ENCODE measurements at regions not wholly inside any gene's neighbourhood (a gene's known extent, or its start where the extent isn't known, plus 50 kb on each side); places are given as distances from the start of the nearest gene placed in this dataset.

DNA sequence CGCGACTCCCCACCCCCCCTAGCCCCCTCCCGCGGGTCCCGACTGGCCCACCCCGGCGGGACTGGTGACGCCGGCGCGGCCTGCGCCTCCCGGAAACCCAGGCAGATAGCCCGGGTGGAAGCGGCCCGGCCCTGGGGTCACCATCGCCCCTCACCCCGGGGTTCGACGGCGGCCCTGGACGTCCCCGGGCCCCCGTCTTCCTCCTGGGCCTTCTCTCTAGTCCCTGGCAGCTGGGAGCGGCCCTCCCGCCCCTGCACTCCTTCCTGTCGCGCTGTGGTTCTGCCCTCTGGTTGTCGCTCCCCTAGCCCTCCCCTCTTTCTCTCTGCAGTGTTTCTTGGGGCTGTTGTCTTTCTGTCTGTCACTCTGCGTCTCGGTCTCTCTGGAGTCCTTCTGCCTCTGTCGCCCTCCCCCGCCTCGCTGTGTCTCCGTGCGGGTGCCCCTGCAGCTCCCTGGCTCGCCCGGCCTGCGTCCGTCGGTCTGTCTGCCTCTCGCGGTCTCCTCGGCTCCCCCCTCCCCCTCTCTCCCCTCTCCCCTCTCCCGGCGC, 90.5 kb upstream of the PAX2 start:
- H3K27ac ChIP-seq: no peak overlapping the region
- H3K4me3 ChIP-seq: peak overlapping the region in 3 of 4 donors; percentile 9 to 46 (median 28)
- no peaks in the 10 kb centered on the region for H3K36me3 ChIP-seq
- no peak for TF ChIP-seq CTCF (IDR thresholded peaks at IDR 0.05)
- TF ChIP-seq EP300 (IDR thresholded peaks at IDR 0.05): no peak
- TF ChIP-seq POLR2AphosphoS5 (IDR thresholded peaks at IDR 0.05): no peak
- no peak for TF ChIP-seq POLR2A (IDR thresholded peaks at IDR 0.05)
- peaks cover 0 to 9% (median 3%) of the 10 kb centered on the region in 4 donors for H3K9me3 ChIP-seq
- WGBS, 5 donors: 1 to 3% (median 2%) methylated on average over 27 to 46 of the region's 46 CpGs
- peaks cover 18 to 41% (median 30%) of the 10 kb centered on the region in 4 donors for H3K4me1 ChIP-seq
- intact Hi-C loops (cut with DNase I; ENCODE audit: low total_unique reads): no loop called here
- H3K27me3 ChIP-seq: peaks cover 31 to 98% (median 81%) of the 10 kb centered on the region in 3 donors
- DNase-seq: no peak

DNA sequence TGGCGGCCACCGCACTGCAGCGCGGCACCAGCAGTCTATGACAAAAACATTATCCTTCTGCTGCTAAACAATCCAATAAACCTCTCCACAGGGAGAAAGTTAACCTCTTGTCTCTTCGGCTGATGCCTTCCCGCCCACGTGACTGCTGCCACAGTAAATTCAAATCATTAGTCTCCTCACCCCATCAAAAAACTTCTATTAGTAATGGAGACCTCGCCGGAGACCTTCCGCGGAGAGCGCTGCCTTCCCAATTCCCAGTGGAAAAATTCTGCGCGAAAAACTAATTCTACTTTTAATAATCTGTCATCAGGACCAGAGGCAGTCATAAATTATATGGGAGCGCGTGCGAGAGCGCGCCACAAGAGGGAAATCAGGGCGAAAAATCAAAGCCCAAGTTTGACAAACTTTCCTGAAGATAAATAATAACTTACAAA, 90.0 kb upstream of the PAX2 start:
- WGBS, 5 donors: 3 to 6% (median 4%) methylated on average over 20 of the region's 20 CpGs
- Histone ChIP-seq H3K36me3 (no peaks in the 10 kb centered on the region), H3K27me3 (peaks cover 35 to 98% (median 84%) of the 10 kb centered on the region in 3 donors), H3K4me1 (peaks cover 18 to 41% (median 30%) of the 10 kb centered on the region in 4 donors), H3K9me3 (peaks cover 0 to 9% (median 3%) of the 10 kb centered on the region in 4 donors), H3K4me3 (peak overlapping the region in 3 of 4 donors; percentile 9 to 46 (median 28)), H3K27ac (no peak overlapping the region)
- no peak for DNase-seq
- intact Hi-C loops (cut with DNase I; ENCODE audit: low total_unique reads): no loop called here
- TF ChIP-seq POLR2A (IDR thresholded peaks at IDR 0.05) (no peak), EP300 (IDR thresholded peaks at IDR 0.05) (no peak), CTCF (IDR thresholded peaks at IDR 0.05) (no peak), POLR2AphosphoS5 (IDR thresholded peaks at IDR 0.05) (no peak)

DNA sequence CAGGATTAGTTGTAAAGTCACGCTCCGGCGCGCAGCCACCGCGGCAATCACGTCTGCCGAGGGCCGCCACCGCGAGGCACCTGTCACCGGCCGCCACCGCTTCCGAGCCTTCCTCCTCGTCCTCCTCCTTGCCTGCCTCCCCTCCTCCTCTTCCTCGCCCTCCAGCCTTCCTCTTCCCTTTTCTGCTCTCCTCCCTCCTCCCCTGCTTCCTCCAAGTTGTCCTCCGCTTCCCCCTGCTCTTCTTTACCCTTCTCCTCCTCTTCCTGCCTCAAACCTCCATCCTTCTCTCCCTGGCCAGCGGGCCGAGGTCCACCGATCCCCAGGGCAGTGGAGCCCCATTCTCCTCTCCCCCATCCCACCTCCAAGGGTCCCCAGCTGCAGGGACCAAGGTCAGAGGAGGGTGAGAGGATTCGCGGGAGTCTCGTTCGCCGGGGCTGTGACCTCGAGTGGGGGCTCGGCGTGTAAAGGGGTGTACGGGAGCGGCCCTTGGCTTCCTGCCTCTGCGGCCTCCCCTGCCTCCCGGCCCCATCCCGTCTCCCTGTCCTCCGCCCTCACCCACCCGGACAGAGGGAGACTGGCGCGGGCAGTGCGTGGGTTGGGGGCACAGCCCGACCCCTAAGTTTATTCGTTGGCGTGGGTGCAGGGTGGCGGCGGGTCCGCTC, 89.5 kb upstream of the PAX2 start:
- Histone ChIP-seq H3K27me3 (peaks cover 35 to 98% (median 88%) of the 10 kb centered on the region in 3 donors), H3K4me3 (peak overlapping the region in 1 of 4 donors; percentile 23), H3K27ac (no peak overlapping the region), H3K4me1 (peaks cover 18 to 41% (median 30%) of the 10 kb centered on the region in 4 donors), H3K9me3 (peaks cover 0 to 9% (median 3%) of the 10 kb centered on the region in 4 donors), H3K36me3 (no peaks in the 10 kb centered on the region)
- TF ChIP-seq CTCF (IDR thresholded peaks at IDR 0.05) (no peak), POLR2A (IDR thresholded peaks at IDR 0.05) (no peak), EP300 (IDR thresholded peaks at IDR 0.05) (no peak), POLR2AphosphoS5 (IDR thresholded peaks at IDR 0.05) (no peak)
- intact Hi-C loops (cut with DNase I; ENCODE audit: low total_unique reads): no loop called here
- DNase-seq: no peak
- WGBS, 5 donors: 2 to 6% (median 4%) methylated on average over 33 to 45 of the region's 45 CpGs

DNA sequence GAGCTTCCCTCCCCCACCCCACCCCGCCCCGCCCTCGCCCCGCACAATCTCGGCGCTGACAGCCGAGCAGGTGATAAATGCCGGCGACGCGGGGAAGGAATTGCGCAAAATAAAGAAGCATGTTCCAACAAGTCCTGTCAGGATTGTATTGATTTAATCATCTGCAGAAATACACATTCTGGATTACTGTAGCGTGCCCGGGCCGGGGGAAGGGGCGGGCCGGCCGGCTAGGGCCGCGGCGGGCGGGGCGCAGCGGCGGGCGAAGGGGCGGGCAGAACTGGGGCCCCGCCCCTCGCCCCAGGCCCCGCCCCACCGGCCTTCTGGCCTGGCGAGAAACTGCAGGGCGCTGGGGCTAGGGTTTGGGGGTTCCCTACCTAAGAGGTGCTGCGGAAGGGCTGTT, 88.9 kb upstream of the PAX2 start:
- Histone ChIP-seq H3K36me3 (no peaks in the 10 kb centered on the region), H3K27me3 (peaks cover 35 to 98% (median 93%) of the 10 kb centered on the region in 3 donors), H3K4me1 (peaks cover 18 to 41% (median 30%) of the 10 kb centered on the region in 4 donors), H3K9me3 (peaks cover 0 to 9% (median 3%) of the 10 kb centered on the region in 4 donors), H3K27ac (no peak overlapping the region), H3K4me3 (peak overlapping the region in 1 of 4 donors; percentile 23)
- no peak for DNase-seq
- 2 to 10% (median 4%) methylated on average over 20 to 33 of the region's 34 CpGs for WGBS, 5 donors
- intact Hi-C loops (cut with DNase I; ENCODE audit: low total_unique reads): no loop called here
- TF ChIP-seq CTCF (IDR thresholded peaks at IDR 0.05) (no peak), POLR2AphosphoS5 (IDR thresholded peaks at IDR 0.05) (no peak), POLR2A (IDR thresholded peaks at IDR 0.05) (no peak), EP300 (IDR thresholded peaks at IDR 0.05) (no peak)
